HEK293 (cell line): ENCODE measurements at regions not wholly inside any gene's neighbourhood (a gene's known extent, or its start where the extent isn't known, plus 50 kb on each side); places are given as distances from the start of the nearest gene placed in this dataset.

ENCODE experiments used
- BCL11A ChIP-seq: fragments of 450-650 bp; formaldehyde crosslinking; IDR thresholded peaks from 2 replicates; pipeline ENCODE4 v1.5.1; 2016; ENCODE audit warnings: low read depth, missing biosample characterization, missing genetic modification characterization
- CTCF ChIP-seq: fragments of 450-650 bp; formaldehyde crosslinking; IDR thresholded peaks from 2 replicates; pipeline ENCODE4 v1.5.1; 2016; ENCODE audit warnings: missing biosample characterization, missing genetic modification characterization
- ZBTB21 ChIP-seq: fragments of 450-650 bp; formaldehyde crosslinking; IDR thresholded peaks from 2 replicates; pipeline ENCODE4 v1.5.1; 2017; ENCODE audit warnings: missing biosample characterization, missing genetic modification characterization
- ZFP41 ChIP-seq: fragments of 450-650 bp; formaldehyde crosslinking; IDR thresholded peaks from 2 replicates; pipeline ENCODE4 v1.5.1; 2016; ENCODE audit warnings: missing biosample characterization, missing genetic modification characterization, borderline replicate concordance
- ZNF10 ChIP-seq: fragments of 450-650 bp; formaldehyde crosslinking; IDR thresholded peaks from 2 replicates; pipeline ENCODE4 v1.5.1; 2017; ENCODE audit warnings: missing biosample characterization, missing genetic modification characterization
- ZNF121 ChIP-seq: fragments of 450-650 bp; formaldehyde crosslinking; IDR thresholded peaks from 2 replicates; pipeline ENCODE4 v1.5.1; 2016; ENCODE audit warnings: missing biosample characterization, missing genetic modification characterization
- ZNF394 ChIP-seq: fragments of 450-650 bp; formaldehyde crosslinking; IDR thresholded peaks from 2 replicates; pipeline ENCODE4 v1.5.1; 2016; ENCODE audit warnings: missing biosample characterization, missing genetic modification characterization, mild to moderate bottlenecking, moderate library complexity, borderline replicate concordance
- ZNF416 ChIP-seq: fragments of 450-650 bp; formaldehyde crosslinking; IDR thresholded peaks from 2 replicates; pipeline ENCODE4 v1.5.1; 2016; ENCODE audit warnings: missing biosample characterization, missing genetic modification characterization
- ZNF449 ChIP-seq: fragments of 450-650 bp; formaldehyde crosslinking; IDR thresholded peaks from 2 replicates; pipeline ENCODE4 v1.5.1; 2017; ENCODE audit warnings: missing biosample characterization, mild to moderate bottlenecking, missing genetic modification characterization, moderate library complexity
- ZSCAN4 ChIP-seq: fragments of 450-650 bp; formaldehyde crosslinking; IDR thresholded peaks from 2 replicates; pipeline ENCODE4 v1.5.1; 2017; ENCODE audit warnings: missing biosample characterization, missing genetic modification characterization

GRCh38 chr6:112683106-112683505, 336.0 kb downstream of the RFPL4B start:
- TF ChIP-seq ZNF416 (tag by site-specific recombination), result no peak
- no peak for TF ChIP-seq ZNF394 (tag by site-specific recombination)
- TF ChIP-seq CTCF, result no peak
- no peak for TF ChIP-seq ZSCAN4
- no peak for TF ChIP-seq BCL11A (tag by site-specific recombination)
- TF ChIP-seq ZBTB21, result no peak
- no peak for TF ChIP-seq ZNF449
- TF ChIP-seq ZNF121 (tag by site-specific recombination), result no peak
- no peak for TF ChIP-seq ZFP41 (tag by site-specific recombination)
- TF ChIP-seq ZNF10 (tag by site-specific recombination), result no peak
